Thyroid gland (tissue), 4 donors: ENCODE measurements at regions not wholly inside any gene's neighbourhood (a gene's known extent, or its start where the extent isn't known, plus 50 kb on each side); places are given as distances from the start of the nearest gene placed in this dataset.

Experiments
- CTCF ChIP-seq, 6 experiments: fragments of 200-600 bp in 3 of 6; fragments of 450-650 bp in 3 of 6; sonication (generic) in 3 of 6; IDR thresholded peaks; one replicate each; pipeline ENCODE4 v1.5.1; 2016 to 2019; ENCODE audit warnings: antibody characterized with exemption in 6 of 6, mild to moderate bottlenecking in 2 of 6, inconsistent platforms in 1 of 6, moderate library complexity in 1 of 6
- POLR2A ChIP-seq, 2 donors: fragments of 450-650 bp; IDR thresholded peaks; one replicate each; pipeline ENCODE4 v1.6.1; 2017; ENCODE audit warnings: antibody characterized with exemption in 2 of 2, mild to moderate bottlenecking in 2 of 2, moderate library complexity in 1 of 2

DNA sequence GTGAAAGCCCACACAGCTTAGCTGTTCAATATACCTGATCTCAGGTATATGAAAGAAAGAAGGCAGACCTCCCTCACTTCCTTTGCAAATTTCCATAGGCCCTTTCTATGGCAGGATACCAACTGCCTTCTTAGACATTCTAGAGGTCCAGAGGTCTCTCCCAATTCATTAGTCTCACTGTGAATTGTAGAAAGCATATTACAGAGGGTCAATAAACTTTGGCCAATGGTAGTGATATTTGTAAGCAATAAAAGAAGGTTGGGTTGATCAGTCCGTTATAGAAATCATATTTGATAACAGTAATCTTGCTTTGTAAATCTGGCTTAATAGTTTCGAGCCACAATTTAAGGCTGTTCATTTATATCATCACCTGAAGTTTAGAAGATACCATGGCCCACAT lies 50.7 kb upstream of the ATP8B1 start:
- TF ChIP-seq CTCF (IDR thresholded peaks at IDR 0.05) (no peak), POLR2A (IDR thresholded peaks at IDR 0.05) (no peak)
